ELR (cell line): ENCODE measurements at regions not wholly inside any gene's neighbourhood (a gene's known extent, or its start where the extent isn't known, plus 50 kb on each side); places are given as distances from the start of the nearest gene placed in this dataset.

Experiments
- DNase-seq: peaks from one replicate; pipeline ENCODE4 v3.0.0-alpha.2; 2015; ENCODE audit warnings: low read depth

GRCh38 chr6:2464641-2465040 lies 219.2 kb upstream of the GMDS start:
- no peak for DNase-seq

- no peak for DNase-seq
Measured at GRCh38 chr6:2462831-2463230, 217.4 kb upstream of the GMDS start.

GRCh38 chr6:2460216-2460745 lies 214.9 kb upstream of the GMDS start:
- no peak for DNase-seq

- no peak for DNase-seq
Measured at GRCh38 chr6:2454180-2454579, 208.8 kb upstream of the GMDS start.

- DNase-seq = peak; percentile 12
Measured at GRCh38 chr6:2450546-2450945, 205.1 kb upstream of the GMDS start.

- no peak for DNase-seq
Measured at GRCh38 chr6:2449572-2449940, 204.2 kb upstream of the GMDS start.

GRCh38 chr6:2448826-2449571 lies 203.6 kb upstream of the GMDS start:
- peak; percentile 75 for DNase-seq

GRCh38 chr6:2447931-2448330 lies 202.5 kb upstream of the GMDS start:
- no peak for DNase-seq

- no peak for DNase-seq
Measured at GRCh38 chr6:2447318-2447920, 202.0 kb upstream of the GMDS start.

GRCh38 chr6:2441601-2442475 lies 196.4 kb upstream of the GMDS start:
- DNase-seq = no peak

- no peak for DNase-seq
Measured at GRCh38 chr6:2440516-2440915, 195.1 kb upstream of the GMDS start.

- DNase-seq = no peak
Measured at GRCh38 chr6:2439632-2440031, 194.2 kb upstream of the GMDS start.

GRCh38 chr6:2439082-2439481 lies 193.7 kb upstream of the GMDS start:
- no peak for DNase-seq

- DNase-seq = no peak
Measured at GRCh38 chr6:2436410-2437154, 191.2 kb upstream of the GMDS start.

GRCh38 chr6:2435323-2435722 lies 189.9 kb upstream of the GMDS start:
- DNase-seq = no peak

GRCh38 chr6:2434912-2435311 lies 189.5 kb upstream of the GMDS start:
- DNase-seq = no peak

GRCh38 chr6:2434116-2434515 lies 188.7 kb upstream of the GMDS start:
- no peak for DNase-seq

GRCh38 chr6:2433711-2434110 lies 188.3 kb upstream of the GMDS start:
- no peak for DNase-seq

GRCh38 chr6:2433266-2433665 lies 187.9 kb upstream of the GMDS start:
- no peak for DNase-seq

- DNase-seq = peak; percentile 79
Measured at GRCh38 chr6:2432292-2432691, 186.9 kb upstream of the GMDS start.

GRCh38 chr6:2430612-2431011 lies 185.2 kb upstream of the GMDS start:
- DNase-seq = no peak

- DNase-seq = no peak
Measured at GRCh38 chr6:2429460-2429859, 184.1 kb upstream of the GMDS start.
